ENCODE measurements at regions not wholly inside any gene's neighbourhood (a gene's known extent, or its start where the extent isn't known, plus 50 kb on each side); places are given as distances from the start of the nearest gene placed in this dataset.

GRCh38 chr14:21939836-21940235, 266.2 kb upstream of the OR4E1 start:
- TF ChIP-seq, protein P1, sequence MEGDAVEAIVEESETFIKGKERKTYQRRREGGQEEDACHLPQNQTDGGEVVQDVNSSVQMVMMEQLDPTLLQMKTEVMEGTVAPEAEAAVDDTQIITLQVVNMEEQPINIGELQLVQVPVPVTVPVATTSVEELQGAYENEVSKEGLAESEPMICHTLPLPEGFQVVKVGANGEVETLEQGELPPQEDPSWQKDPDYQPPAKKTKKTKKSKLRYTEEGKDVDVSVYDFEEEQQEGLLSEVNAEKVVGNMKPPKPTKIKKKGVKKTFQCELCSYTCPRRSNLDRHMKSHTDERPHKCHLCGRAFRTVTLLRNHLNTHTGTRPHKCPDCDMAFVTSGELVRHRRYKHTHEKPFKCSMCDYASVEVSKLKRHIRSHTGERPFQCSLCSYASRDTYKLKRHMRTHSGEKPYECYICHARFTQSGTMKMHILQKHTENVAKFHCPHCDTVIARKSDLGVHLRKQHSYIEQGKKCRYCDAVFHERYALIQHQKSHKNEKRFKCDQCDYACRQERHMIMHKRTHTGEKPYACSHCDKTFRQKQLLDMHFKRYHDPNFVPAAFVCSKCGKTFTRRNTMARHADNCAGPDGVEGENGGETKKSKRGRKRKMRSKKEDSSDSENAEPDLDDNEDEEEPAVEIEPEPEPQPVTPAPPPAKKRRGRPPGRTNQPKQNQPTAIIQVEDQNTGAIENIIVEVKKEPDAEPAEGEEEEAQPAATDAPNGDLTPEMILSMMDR (IDR thresholded peaks at IDR 0.05) = no peak
- no peak for TF ChIP-seq POLR2A (IDR thresholded peaks at IDR 0.05)

Data from adrenal gland (tissue), 5 donors.